HG02610 (cell line): ENCODE measurements at regions not wholly inside any gene's neighbourhood (a gene's known extent, or its start where the extent isn't known, plus 50 kb on each side); places are given as distances from the start of the nearest gene placed in this dataset.
A peak's percentile ranks its signal among the peaks of the same experiment; 100 is the strongest.

Experiments
- ATAC-seq: cut with Tn5 transposase; IDR thresholded peaks from one replicate; pipeline ENCODE4 v1.9.1; 2021; ENCODE audit warnings: mild to moderate bottlenecking, moderate library complexity; ENCODE audit not compliant: unreplicated experiment

DNA sequence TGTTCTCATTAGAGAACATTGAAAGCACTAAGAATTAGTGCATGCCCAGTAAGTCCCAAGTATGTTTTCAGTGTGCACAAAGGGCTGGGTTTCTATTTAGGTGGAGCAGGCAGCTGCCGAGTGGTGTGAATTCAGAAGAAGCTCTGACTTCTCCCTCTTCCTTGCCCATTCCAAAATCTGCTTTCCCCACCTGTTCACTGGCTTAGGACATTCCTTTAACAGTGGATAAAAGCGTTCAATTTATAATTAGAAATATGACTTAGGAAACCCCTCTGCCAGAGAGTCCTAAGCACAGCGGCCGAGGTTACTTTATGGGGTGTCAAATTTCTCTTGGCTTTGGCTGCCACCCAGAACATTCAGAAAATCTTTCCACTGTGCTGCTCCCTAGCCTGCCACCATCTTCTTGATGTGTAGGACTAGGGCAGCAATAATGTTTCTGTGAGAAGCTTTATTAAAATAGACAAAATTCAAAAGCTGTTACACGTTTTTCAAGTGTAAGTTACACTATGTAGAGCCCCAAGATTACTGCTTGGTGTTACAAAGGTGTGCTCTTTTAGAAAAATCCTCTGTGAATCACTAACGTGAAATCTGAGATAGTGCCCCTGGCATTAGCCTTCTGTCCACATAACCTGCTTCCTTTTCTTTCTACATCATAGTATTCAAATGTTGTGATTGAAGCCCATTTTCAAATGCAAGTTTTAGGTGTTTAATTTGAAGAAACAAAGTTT is 191.6 kb upstream of the ANKRD50 start:
- no peak for ATAC-seq

GRCh38 chr4:124902001-124902515 is 189.5 kb upstream of the ANKRD50 start:
- no peak for ATAC-seq

- ATAC-seq: no peak
Observed at GRCh38 chr4:124899997-124900396, 187.5 kb upstream of the ANKRD50 start.

DNA sequence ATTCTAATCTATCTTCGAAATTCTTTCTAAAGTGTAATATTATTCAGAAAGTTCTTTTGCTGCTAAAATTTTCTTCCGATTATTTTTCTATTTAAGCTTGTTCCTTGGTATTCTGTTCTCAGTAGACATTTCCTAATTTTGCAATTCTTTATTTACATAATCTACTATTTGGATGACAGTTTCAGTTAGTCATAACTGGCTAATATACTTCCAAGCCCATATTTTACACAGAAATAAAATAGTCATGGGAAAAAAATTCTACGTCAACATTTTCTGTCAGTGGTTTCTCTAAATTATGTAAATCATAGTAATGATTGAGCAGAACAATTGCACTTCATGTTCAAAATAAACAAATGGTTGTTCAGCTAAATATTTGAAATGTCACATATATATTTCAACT is 178.0 kb upstream of the ANKRD50 start:
- no peak for ATAC-seq

- ATAC-seq: no peak
Observed at GRCh38 chr4:124887739-124888138, 175.2 kb upstream of the ANKRD50 start.

DNA sequence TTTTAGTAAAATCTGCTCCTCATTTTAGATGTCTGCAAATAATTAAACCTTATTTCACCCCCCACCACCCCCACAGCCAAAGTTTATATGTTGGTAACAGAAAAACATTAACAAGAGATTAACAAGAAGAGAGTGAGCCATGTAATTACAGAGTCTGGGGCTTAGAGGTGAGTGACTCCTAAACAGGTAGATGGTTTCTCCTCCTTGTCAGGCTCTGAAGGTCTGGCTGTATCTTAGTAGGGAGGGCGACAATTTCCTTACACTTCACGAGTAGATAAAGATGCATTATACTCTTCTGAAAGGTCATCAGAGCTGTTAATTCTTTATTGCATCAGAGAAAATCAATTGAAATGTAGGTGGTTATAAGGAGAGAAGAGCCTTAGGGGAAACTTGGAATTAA is 171.8 kb upstream of the ANKRD50 start:
- no peak for ATAC-seq

DNA sequence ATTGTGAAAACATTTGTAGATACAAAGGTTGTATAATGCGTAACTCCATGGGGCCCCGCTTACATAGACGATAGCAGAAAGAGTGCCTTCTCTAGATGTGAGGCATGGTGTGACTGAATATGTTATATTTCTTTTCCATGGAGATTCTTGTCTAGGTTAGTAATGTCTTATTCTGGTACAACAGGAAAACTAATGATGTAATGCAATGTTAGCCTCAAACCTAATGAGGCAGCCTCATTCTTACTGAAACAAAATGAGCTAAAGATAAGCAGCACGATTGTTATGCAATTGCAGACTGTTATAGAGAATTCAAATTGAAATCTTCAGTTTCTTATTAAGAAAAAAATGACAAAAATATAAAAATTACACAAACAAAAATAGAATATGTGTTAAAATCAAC is 171.1 kb upstream of the ANKRD50 start:
- ATAC-seq: no peak

DNA sequence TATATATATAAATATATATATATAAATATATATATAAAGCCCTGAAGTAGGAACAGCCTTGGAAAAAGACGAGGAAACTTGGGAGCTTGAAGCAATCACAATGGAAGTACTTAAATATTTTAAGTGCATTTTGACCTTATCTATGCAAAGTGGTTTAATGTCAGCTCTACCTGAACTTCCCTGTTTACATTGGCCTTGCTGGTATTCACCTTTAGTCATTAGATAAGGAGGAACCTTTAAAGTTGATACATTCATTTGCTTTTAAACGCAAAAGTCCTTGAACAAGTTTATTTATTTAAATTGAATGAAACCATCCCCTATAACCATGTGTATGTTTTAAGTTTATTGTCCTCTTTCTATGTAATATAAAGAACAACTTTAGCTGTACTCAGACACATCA is 166.7 kb upstream of the ANKRD50 start:
- ATAC-seq: no peak

GRCh38 chr4:124874172-124874450 is 161.6 kb upstream of the ANKRD50 start:
- ATAC-seq: no peak

GRCh38 chr4:124873361-124874171 is 161.0 kb upstream of the ANKRD50 start:
- no peak for ATAC-seq

GRCh38 chr4:124872659-124873058 is 160.1 kb upstream of the ANKRD50 start:
- no peak for ATAC-seq

- ATAC-seq: no peak
Observed at GRCh38 chr4:124869961-124870495, 157.5 kb upstream of the ANKRD50 start.

GRCh38 chr4:124868495-124868894 is 156.0 kb upstream of the ANKRD50 start:
- no peak for ATAC-seq

DNA sequence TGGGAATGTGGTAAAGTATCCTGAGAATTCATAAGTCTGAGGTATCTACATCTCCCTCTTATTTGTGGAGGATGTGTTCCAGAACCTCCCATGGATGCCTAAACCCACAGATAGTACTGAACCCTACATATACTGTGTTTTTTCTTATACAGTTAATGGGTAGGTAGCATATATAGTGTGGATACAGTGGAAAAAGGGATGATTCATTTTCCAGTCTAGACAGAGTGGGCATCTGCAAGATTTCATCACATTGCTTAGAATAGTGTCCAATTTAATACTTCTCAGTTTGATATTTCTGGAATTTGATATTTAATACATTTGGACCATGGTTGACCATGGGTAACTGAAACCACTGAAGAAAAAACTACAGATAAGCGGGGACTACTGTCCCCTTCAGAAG is 155.0 kb upstream of the ANKRD50 start:
- ATAC-seq: no peak

DNA sequence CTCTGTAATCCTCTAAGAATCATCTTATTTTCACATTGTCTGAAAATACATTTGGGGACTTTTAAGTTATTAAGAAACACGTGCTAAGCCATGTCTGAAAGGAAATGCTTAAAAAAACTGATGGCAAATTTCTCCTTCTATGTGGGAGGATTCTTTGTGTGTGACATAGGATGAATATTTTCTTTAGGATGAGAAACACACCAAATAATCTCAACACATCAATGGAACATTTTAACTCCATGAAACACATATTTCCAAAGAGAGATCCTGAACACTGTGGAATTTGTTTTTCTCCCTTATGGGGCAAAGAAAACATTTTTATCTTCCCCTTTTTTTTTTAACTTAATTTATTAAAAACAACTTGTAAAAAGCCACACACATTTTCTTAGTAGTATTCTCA is 153.8 kb upstream of the ANKRD50 start:
- no peak for ATAC-seq

- no peak for ATAC-seq
Observed at GRCh38 chr4:124863040-124863545, 150.6 kb upstream of the ANKRD50 start.

- no peak for ATAC-seq
Observed at GRCh38 chr4:124862261-124862660, 149.7 kb upstream of the ANKRD50 start.

DNA sequence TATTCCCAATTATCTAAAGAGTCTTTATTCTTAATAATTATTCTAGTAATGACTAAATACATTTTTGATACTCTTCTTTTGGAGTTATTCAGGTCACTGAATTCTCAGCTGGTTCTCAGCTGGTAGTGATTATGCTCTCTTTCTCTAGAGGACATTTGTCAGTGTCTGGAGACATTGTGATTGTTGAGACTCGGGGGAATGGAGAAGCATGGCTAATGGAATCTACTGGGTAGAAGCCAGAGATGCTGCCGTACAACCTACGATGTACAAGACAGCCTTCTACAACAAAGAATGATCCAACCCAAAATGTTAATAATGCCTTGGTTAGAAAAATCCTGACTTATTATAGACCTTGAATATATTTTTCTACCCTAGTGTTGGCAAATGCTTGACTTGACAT is 149.2 kb upstream of the ANKRD50 start:
- ATAC-seq: no peak

GRCh38 chr4:124854968-124855367 is 142.4 kb upstream of the ANKRD50 start:
- ATAC-seq: peak; percentile 69

DNA sequence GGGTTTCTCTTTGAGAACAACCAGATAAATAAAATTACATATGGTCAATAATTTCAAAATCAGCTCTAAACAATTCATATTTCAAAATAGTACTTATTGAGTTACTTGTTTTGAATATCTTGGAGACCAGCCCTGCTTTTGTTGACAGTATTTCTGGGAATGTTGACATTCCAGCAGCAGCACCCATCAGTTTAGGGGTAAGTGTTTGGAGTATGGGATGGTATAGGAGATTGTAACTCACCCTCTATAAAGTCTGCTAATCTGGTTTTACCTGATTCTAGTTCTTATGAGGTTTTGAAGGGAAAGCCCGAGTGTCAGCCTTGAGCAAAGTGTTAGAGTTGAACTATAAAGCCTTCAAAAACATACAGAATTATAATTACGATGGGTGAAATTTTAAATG is 139.2 kb upstream of the ANKRD50 start:
- no peak for ATAC-seq

GRCh38 chr4:124846306-124846705 is 133.8 kb upstream of the ANKRD50 start:
- no peak for ATAC-seq
